ENCODE measurements at regions not wholly inside any gene's neighbourhood (a gene's known extent, or its start where the extent isn't known, plus 50 kb on each side); places are given as distances from the start of the nearest gene placed in this dataset.

GRCh38 chr14:42602336-42602845 is 995.7 kb downstream of the LRFN5 start:
- Histone ChIP-seq H3K27me3 (ENCODE audit: control insufficient read depth, low read length) (no peaks in the 10 kb centered on the region), H3K27ac (ENCODE audit: low read depth, low read length) (no peak overlapping the region), H3K79me2 (ENCODE audit: control insufficient read depth, low read length) (no peaks in the 10 kb centered on the region), H4K20me1 (ENCODE audit: control insufficient read depth, insufficient read depth, low read depth, low read length) (no peaks in the 10 kb centered on the region), H3K9me2 (replicated peaks; ENCODE audit: control insufficient read depth, low read length) (no peaks in the 10 kb centered on the region), H3F3A (ENCODE audit: control insufficient read depth, insufficient read depth) (no peaks in the 10 kb centered on the region), H3K4me3 (ENCODE audit: low read length) (no peak overlapping the region), H3K4me2 (ENCODE audit: low read length) (no peak overlapping the region), H3K36me3 (ENCODE audit: control insufficient read depth, low read length) (no peaks in the 10 kb centered on the region), H3K9me3 (ENCODE audit: control insufficient read depth, insufficient read depth, low read length) (no peaks in the 10 kb centered on the region), H3K4me1 (ENCODE audit: control insufficient read depth, low read length) (no peaks in the 10 kb centered on the region)
- TF ChIP-seq, protein P1, sequence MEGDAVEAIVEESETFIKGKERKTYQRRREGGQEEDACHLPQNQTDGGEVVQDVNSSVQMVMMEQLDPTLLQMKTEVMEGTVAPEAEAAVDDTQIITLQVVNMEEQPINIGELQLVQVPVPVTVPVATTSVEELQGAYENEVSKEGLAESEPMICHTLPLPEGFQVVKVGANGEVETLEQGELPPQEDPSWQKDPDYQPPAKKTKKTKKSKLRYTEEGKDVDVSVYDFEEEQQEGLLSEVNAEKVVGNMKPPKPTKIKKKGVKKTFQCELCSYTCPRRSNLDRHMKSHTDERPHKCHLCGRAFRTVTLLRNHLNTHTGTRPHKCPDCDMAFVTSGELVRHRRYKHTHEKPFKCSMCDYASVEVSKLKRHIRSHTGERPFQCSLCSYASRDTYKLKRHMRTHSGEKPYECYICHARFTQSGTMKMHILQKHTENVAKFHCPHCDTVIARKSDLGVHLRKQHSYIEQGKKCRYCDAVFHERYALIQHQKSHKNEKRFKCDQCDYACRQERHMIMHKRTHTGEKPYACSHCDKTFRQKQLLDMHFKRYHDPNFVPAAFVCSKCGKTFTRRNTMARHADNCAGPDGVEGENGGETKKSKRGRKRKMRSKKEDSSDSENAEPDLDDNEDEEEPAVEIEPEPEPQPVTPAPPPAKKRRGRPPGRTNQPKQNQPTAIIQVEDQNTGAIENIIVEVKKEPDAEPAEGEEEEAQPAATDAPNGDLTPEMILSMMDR (IDR thresholded peaks at IDR 0.05; ENCODE audit: low read depth, low read length, poor library complexity, severe bottlenecking), result no peak
- no peak for TF ChIP-seq EZH2phosphoT487 (IDR thresholded peaks at IDR 0.05; ENCODE audit: borderline replicate concordance, low read length)

DNA sequence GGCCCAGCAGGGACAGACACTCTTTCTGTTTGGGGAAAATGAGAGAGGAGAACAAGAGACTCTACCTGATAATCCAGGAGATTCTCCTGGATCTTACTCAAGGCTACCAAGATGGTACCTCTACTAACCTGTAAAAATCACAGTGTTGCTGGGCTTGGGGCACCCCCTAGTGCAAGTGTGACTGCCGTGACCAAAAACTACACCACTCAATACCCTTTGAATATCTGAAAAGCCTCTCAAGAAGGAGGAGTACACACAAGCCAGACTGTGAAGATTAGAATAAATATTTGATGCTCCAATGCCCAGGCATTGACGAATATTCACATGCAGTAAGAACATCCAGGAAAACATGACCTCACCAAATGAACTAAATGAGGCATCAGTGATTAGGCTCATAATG is 965.4 kb downstream of the LRFN5 start:
- H3K4me3 ChIP-seq (ENCODE audit: low read length), result no peak overlapping the region
- H3K27me3 ChIP-seq (ENCODE audit: control insufficient read depth, low read length), result no peaks in the 10 kb centered on the region
- H3K36me3 ChIP-seq (ENCODE audit: control insufficient read depth, low read length), result no peaks in the 10 kb centered on the region
- no peaks in the 10 kb centered on the region for H3F3A ChIP-seq (ENCODE audit: control insufficient read depth, insufficient read depth)
- no peak overlapping the region for H3K27ac ChIP-seq (ENCODE audit: low read depth, low read length)
- H3K9me3 ChIP-seq (ENCODE audit: control insufficient read depth, insufficient read depth, low read length), result peaks cover 18% of the 10 kb centered on the region; the same call in 1 of the 2 replicates
- H4K20me1 ChIP-seq (ENCODE audit: control insufficient read depth, insufficient read depth, low read depth, low read length), result no peaks in the 10 kb centered on the region
- no peak overlapping the region for H3K4me2 ChIP-seq (ENCODE audit: low read length)
- no peaks in the 10 kb centered on the region for H3K9me2 ChIP-seq (replicated peaks; ENCODE audit: control insufficient read depth, low read length)
- H3K79me2 ChIP-seq (ENCODE audit: control insufficient read depth, low read length), result no peaks in the 10 kb centered on the region
- H3K4me1 ChIP-seq (ENCODE audit: control insufficient read depth, low read length), result no peaks in the 10 kb centered on the region
- TF ChIP-seq EZH2phosphoT487 (IDR thresholded peaks at IDR 0.05; ENCODE audit: borderline replicate concordance, low read length), result no peak
- TF ChIP-seq, protein P1 (IDR thresholded peaks at IDR 0.05; ENCODE audit: low read depth, low read length, poor library complexity, severe bottlenecking), result no peak

- Histone ChIP-seq H3K4me1 (ENCODE audit: control insufficient read depth, low read length) (no peaks in the 10 kb centered on the region), H3K36me3 (ENCODE audit: control insufficient read depth, low read length) (no peaks in the 10 kb centered on the region), H3K9me2 (replicated peaks; ENCODE audit: control insufficient read depth, low read length) (no peaks in the 10 kb centered on the region), H3K4me2 (ENCODE audit: low read length) (no peak overlapping the region), H3K4me3 (ENCODE audit: low read length) (no peak overlapping the region), H4K20me1 (ENCODE audit: control insufficient read depth, insufficient read depth, low read depth, low read length) (no peaks in the 10 kb centered on the region), H3K27ac (ENCODE audit: low read depth, low read length) (no peak overlapping the region), H3F3A (ENCODE audit: control insufficient read depth, insufficient read depth) (no peaks in the 10 kb centered on the region), H3K27me3 (ENCODE audit: control insufficient read depth, low read length) (no peaks in the 10 kb centered on the region), H3K79me2 (ENCODE audit: control insufficient read depth, low read length) (no peaks in the 10 kb centered on the region), H3K9me3 (ENCODE audit: control insufficient read depth, insufficient read depth, low read length) (peaks cover 18% of the 10 kb centered on the region; the same call in 1 of the 2 replicates)
- no peak for TF ChIP-seq EZH2phosphoT487 (IDR thresholded peaks at IDR 0.05; ENCODE audit: borderline replicate concordance, low read length)
- TF ChIP-seq, protein P1 (IDR thresholded peaks at IDR 0.05; ENCODE audit: low read depth, low read length, poor library complexity, severe bottlenecking), result no peak
These were observed 962.6 kb downstream of the LRFN5 start for GRCh38 chr14:42569227-42569626.
